Smooth muscle cell (in vitro differentiated cells): ENCODE measurements at regions not wholly inside any gene's neighbourhood (a gene's known extent, or its start where the extent isn't known, plus 50 kb on each side); places are given as distances from the start of the nearest gene placed in this dataset.

ENCODE experiments used
- DNase-seq: peaks from one replicate; lab custom pipeline; 2025; ENCODE audit not compliant: unreplicated experiment; lab: John Stamatoyannopoulos, UW
- H2AFZ ChIP-seq: fragments of 200-600 bp; sonication (generic); 2 replicates; pipeline ENCODE4 v1.6.0; 2016; ENCODE audit warnings: antibody characterized with exemption, low read depth, mild to moderate bottlenecking
- H3F3A ChIP-seq: fragments of 200-600 bp; sonication (generic); 2 replicates; pipeline ENCODE4 v1.6.0; 2017; ENCODE audit warnings: antibody characterized with exemption, low read depth
- H3K27ac ChIP-seq: fragments of 200-600 bp; sonication (generic); 2 replicates; pipeline ENCODE4 v1.5.1; 2016; ENCODE audit warnings: low read depth, mild to moderate bottlenecking
- H3K27me3 ChIP-seq: fragments of 200-600 bp; sonication (generic); 2 replicates; pipeline ENCODE4 v1.6.1; 2016; ENCODE audit warnings: low read depth, mild to moderate bottlenecking
- H3K36me3 ChIP-seq: fragments of 200-600 bp; sonication (generic); 2 replicates; pipeline ENCODE4 v1.5.1; 2016; ENCODE audit warnings: low read depth
- H3K4me1 ChIP-seq: fragments of 200-600 bp; sonication (generic); 2 replicates; pipeline ENCODE4 v1.5.1; 2016; ENCODE audit warnings: low read depth
- H3K4me2 ChIP-seq: fragments of 200-600 bp; sonication (generic); 2 replicates; pipeline ENCODE4 v1.6.0; 2016; ENCODE audit warnings: mild to moderate bottlenecking
- H3K4me3 ChIP-seq: fragments of 200-600 bp; sonication (generic); 2 replicates; pipeline ENCODE4 v1.5.1; 2016; ENCODE audit warnings: mild to moderate bottlenecking
- H3K79me2 ChIP-seq: fragments of 200-600 bp; sonication (generic); 2 replicates; pipeline ENCODE4 v1.6.0; 2016; ENCODE audit warnings: low read depth, mild to moderate bottlenecking
- H3K9ac ChIP-seq: fragments of 200-600 bp; sonication (generic); 2 replicates; pipeline ENCODE4 v1.6.0; 2016; ENCODE audit warnings: low read depth
- H3K9me3 ChIP-seq: fragments of 200-600 bp; sonication (generic); replicated peaks from 2 replicates; pipeline ENCODE4 v1.5.1; 2016; ENCODE audit warnings: low read depth
- H4K20me1 ChIP-seq: fragments of 200-600 bp; sonication (generic); 2 replicates; pipeline ENCODE4 v1.6.0; 2016; ENCODE audit warnings: low read depth
- CTCF ChIP-seq: fragments of 200-600 bp; sonication (generic); IDR thresholded peaks from 2 replicates; pipeline ENCODE4 v1.5.1; 2017; ENCODE audit warnings: borderline replicate concordance, mild to moderate bottlenecking, antibody characterized with exemption; ENCODE audit not compliant: insufficient read depth, poor library complexity, severe bottlenecking
- WGBS: methylation state at CpG from one replicate; pipeline ENCODE4 v1.1.7; 2016; ENCODE audit warnings: low lambda C conversion rate; 5-methylcytosine and 5-hydroxymethylcytosine counted together

GRCh38 chr11:57095896-57096295, 85.9 kb upstream of the LRRC55 start:
- WGBS = 40% methylated on average over 3 of the region's 3 CpGs

GRCh38 chr11:57097149-57097548, 84.6 kb upstream of the LRRC55 start:
- no peak overlapping the region for H3K4me3 ChIP-seq
- H4K20me1 ChIP-seq = no peaks in the 10 kb centered on the region
- no peaks in the 10 kb centered on the region for H3K27me3 ChIP-seq
- H3K36me3 ChIP-seq = no peaks in the 10 kb centered on the region
- H3K9ac ChIP-seq = no peak overlapping the region
- H2AFZ ChIP-seq = no peak overlapping the region
- peak overlapping the region; percentile 59 for H3K27ac ChIP-seq
- no peaks in the 10 kb centered on the region for H3K79me2 ChIP-seq
- peaks cover 31% of the 10 kb centered on the region for H3F3A ChIP-seq
- H3K4me1 ChIP-seq = peaks cover 5% of the 10 kb centered on the region
- no peak overlapping the region for H3K4me2 ChIP-seq
- H3K9me3 ChIP-seq = no peaks in the 10 kb centered on the region
- 84% methylated on average over 2 of the region's 2 CpGs for WGBS
- TF ChIP-seq CTCF = no peak
- DNase-seq = no peak

More at GRCh38 chr11:57095896-57096295, 85.9 kb upstream of the LRRC55 start:
- Histone ChIP-seq H4K20me1 (no peaks in the 10 kb centered on the region), H3F3A (peaks cover 31% of the 10 kb centered on the region), H3K9me3 (no peaks in the 10 kb centered on the region), H3K4me1 (peaks cover 5% of the 10 kb centered on the region), H3K27me3 (no peaks in the 10 kb centered on the region), H3K36me3 (no peaks in the 10 kb centered on the region), H3K4me3 (no peak overlapping the region), H3K27ac (peak overlapping the region; percentile 72), H3K9ac (no peak overlapping the region), H3K79me2 (no peaks in the 10 kb centered on the region), H2AFZ (no peak overlapping the region), H3K4me2 (no peak overlapping the region)
- TF ChIP-seq CTCF = no peak
- DNase-seq = no peak

- TF ChIP-seq CTCF = no peak
- Histone ChIP-seq H3K4me3 (no peak overlapping the region), H3K9ac (no peak overlapping the region), H3K36me3 (no peaks in the 10 kb centered on the region), H3K27ac (peak overlapping the region; percentile 59), H3K79me2 (no peaks in the 10 kb centered on the region), H3K9me3 (no peaks in the 10 kb centered on the region), H3K4me2 (peak overlapping the region; percentile 47), H4K20me1 (no peaks in the 10 kb centered on the region), H3K4me1 (peaks cover 5% of the 10 kb centered on the region), H2AFZ (peak overlapping the region; percentile 32), H3K27me3 (no peaks in the 10 kb centered on the region), H3F3A (peaks cover 31% of the 10 kb centered on the region)
- 37% methylated on average over 2 of the region's 2 CpGs for whole genome bisulfite sequencing
- no peak for DNase-seq
These were observed 83.6 kb upstream of the LRRC55 start for GRCh38 chr11:57098191-57098590.

- H3K4me2 ChIP-seq = no peak overlapping the region
- H4K20me1 ChIP-seq = no peaks in the 10 kb centered on the region
- 88% methylated on average over 5 of the region's 5 CpGs for WGBS
- H3K27me3 ChIP-seq = no peaks in the 10 kb centered on the region
- H2AFZ ChIP-seq = no peak overlapping the region
- no peaks in the 10 kb centered on the region for H3K4me1 ChIP-seq
- no peak overlapping the region for H3K27ac ChIP-seq
- DNase-seq = no peak
- peaks cover 19% of the 10 kb centered on the region for H3F3A ChIP-seq
- no peaks in the 10 kb centered on the region for H3K79me2 ChIP-seq
- no peaks in the 10 kb centered on the region for H3K36me3 ChIP-seq
- no peak overlapping the region for H3K9ac ChIP-seq
- H3K9me3 ChIP-seq = no peaks in the 10 kb centered on the region
- H3K4me3 ChIP-seq = no peak overlapping the region
- no peak for TF ChIP-seq CTCF
These were observed 81.0 kb upstream of the LRRC55 start for GRCh38 chr11:57100638-57101331.
